ENCODE measurements at regions not wholly inside any gene's neighbourhood (a gene's known extent, or its start where the extent isn't known, plus 50 kb on each side); places are given as distances from the start of the nearest gene placed in this dataset.

DNA sequence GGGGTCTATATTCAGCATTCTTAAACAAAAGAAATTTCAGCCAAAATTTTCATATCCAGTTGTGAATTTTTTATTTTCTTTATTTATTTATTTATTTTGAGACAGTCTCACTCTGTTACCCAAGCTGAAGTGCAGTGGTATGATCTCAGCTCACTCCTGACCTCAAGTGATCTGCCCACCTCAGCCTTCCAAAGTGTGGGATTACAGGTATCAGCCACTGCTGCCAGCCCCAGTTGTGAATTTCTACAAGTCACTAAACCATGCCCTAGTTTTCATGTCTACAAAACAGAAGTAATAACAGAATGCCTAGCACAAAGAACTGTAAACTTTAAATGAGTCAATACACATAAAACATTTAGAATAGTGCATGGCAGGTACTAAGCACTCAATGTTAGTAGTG, 254.2 kb downstream of the C12orf50 start:
- TF ChIP-seq, protein P1, sequence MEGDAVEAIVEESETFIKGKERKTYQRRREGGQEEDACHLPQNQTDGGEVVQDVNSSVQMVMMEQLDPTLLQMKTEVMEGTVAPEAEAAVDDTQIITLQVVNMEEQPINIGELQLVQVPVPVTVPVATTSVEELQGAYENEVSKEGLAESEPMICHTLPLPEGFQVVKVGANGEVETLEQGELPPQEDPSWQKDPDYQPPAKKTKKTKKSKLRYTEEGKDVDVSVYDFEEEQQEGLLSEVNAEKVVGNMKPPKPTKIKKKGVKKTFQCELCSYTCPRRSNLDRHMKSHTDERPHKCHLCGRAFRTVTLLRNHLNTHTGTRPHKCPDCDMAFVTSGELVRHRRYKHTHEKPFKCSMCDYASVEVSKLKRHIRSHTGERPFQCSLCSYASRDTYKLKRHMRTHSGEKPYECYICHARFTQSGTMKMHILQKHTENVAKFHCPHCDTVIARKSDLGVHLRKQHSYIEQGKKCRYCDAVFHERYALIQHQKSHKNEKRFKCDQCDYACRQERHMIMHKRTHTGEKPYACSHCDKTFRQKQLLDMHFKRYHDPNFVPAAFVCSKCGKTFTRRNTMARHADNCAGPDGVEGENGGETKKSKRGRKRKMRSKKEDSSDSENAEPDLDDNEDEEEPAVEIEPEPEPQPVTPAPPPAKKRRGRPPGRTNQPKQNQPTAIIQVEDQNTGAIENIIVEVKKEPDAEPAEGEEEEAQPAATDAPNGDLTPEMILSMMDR (IDR thresholded peaks at IDR 0.05; ENCODE audit: low read depth, low read length, missing control alignments): no peak
- no peak overlapping the region for H3K4me3 ChIP-seq (replicated peaks; ENCODE audit: low read depth, low read length)
- DNase-seq (ENCODE audit: extremely low read depth, low read depth): no peak

- TF ChIP-seq, protein P1 (IDR thresholded peaks at IDR 0.05; ENCODE audit: low read depth, low read length, missing control alignments): no peak
- no peak for DNase-seq (ENCODE audit: extremely low read depth, low read depth)
- H3K4me3 ChIP-seq (replicated peaks; ENCODE audit: low read depth, low read length): no peak overlapping the region
These were observed 256.8 kb downstream of the C12orf50 start for GRCh38 chr12:87772401-87772800.

- no peak for DNase-seq (ENCODE audit: extremely low read depth, low read depth)
- TF ChIP-seq, protein P1 (IDR thresholded peaks at IDR 0.05; ENCODE audit: low read depth, low read length, missing control alignments): no peak
- no peak overlapping the region for H3K4me3 ChIP-seq (replicated peaks; ENCODE audit: low read depth, low read length)
These were observed 260.5 kb downstream of the C12orf50 start for GRCh38 chr12:87768501-87769287.

DNA sequence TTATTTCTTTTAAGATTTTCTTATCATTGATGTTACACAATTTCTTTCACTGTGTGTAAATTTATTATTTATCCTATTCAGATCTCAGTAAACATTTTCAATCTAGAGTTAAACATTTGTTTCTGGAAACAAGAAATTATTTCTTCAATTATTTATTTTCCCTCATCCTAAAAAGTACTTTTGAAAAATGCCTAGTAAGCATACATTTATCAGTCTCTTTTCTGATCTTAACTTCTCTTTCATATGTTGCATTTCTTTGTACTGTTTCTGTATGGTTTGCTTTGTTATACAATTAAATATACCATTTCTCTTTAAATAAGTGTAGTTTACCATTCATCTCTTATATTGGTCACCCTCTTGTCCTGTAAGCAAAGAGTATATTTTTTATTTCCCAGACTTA, 263.2 kb downstream of the C12orf50 start:
- DNase-seq (ENCODE audit: extremely low read depth, low read depth): no peak
- no peak overlapping the region for H3K4me3 ChIP-seq (replicated peaks; ENCODE audit: low read depth, low read length)
- TF ChIP-seq, protein P1 (IDR thresholded peaks at IDR 0.05; ENCODE audit: low read depth, low read length, missing control alignments): no peak

DNA sequence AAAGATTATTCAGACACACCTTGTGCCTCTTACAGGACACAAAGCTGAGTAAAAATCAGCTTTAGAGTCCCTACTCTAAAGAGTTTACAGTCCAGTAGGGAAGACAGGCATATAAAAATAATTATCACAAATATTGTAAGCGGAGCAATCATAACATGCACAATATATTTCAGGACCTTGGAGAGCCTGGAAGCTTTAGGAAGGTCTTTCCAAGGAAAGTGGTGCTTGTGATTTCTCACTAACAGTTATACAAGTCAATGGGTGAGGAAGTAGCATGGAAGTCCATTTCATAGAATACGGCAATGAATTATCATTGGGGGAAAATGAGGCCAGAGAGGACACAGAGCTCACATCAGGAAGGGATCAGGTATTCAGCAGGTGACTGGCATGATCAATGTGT, 268.3 kb downstream of the C12orf50 start:
- H3K4me3 ChIP-seq (replicated peaks; ENCODE audit: low read depth, low read length): no peak overlapping the region
- TF ChIP-seq, protein P1 (IDR thresholded peaks at IDR 0.05; ENCODE audit: low read depth, low read length, missing control alignments): no peak
- no peak for DNase-seq (ENCODE audit: extremely low read depth, low read depth)

GRCh38 chr12:87758271-87758670, 270.9 kb downstream of the C12orf50 start:
- H3K4me3 ChIP-seq (replicated peaks; ENCODE audit: low read depth, low read length): no peak overlapping the region

More at GRCh38 chr12:87758271-87758670, 270.9 kb downstream of the C12orf50 start:
- no peak for DNase-seq (ENCODE audit: extremely low read depth, low read depth)
- TF ChIP-seq, protein P1 (IDR thresholded peaks at IDR 0.05; ENCODE audit: low read depth, low read length, missing control alignments): no peak

Data from HFF-Myc (cell line).